Neural crest cell (in vitro differentiated cells): ENCODE measurements at regions not wholly inside any gene's neighbourhood (a gene's known extent, or its start where the extent isn't known, plus 50 kb on each side); places are given as distances from the start of the nearest gene placed in this dataset.

Experiments
- DNase-seq: peaks from one replicate; pipeline ENCODE4 v3.0.0; 2021; ENCODE audit warnings: low read depth, mixed read lengths, low spot score
- H3K27ac Mint-ChIP-seq: one replicate; pipeline ENCODE4 v1.8.0; 2021; ENCODE audit warnings: mild to moderate bottlenecking, mixed read lengths; ENCODE audit not compliant: unreplicated experiment
- H3K27me3 Mint-ChIP-seq: 2 replicates; pipeline ENCODE4 v1.8.0; 2021; ENCODE audit warnings: low read depth, mild to moderate bottlenecking, mixed read lengths
- H3K36me3 Mint-ChIP-seq: 2 replicates; pipeline ENCODE4 v1.8.0; 2021; ENCODE audit warnings: low read depth, mild to moderate bottlenecking, mixed read lengths
- H3K4me1 Mint-ChIP-seq: 2 replicates; pipeline ENCODE4 v1.8.0; 2021; ENCODE audit warnings: mixed read lengths
- H3K4me3 Mint-ChIP-seq: one replicate; pipeline ENCODE4 v1.8.0; 2021; ENCODE audit warnings: mild to moderate bottlenecking, mixed read lengths
- H3K9me3 Mint-ChIP-seq: 2 replicates; pipeline ENCODE4 v1.8.0; 2021; ENCODE audit warnings: mixed read lengths
- TF ChIP-seq, protein P1 (sequence below): fragments of 200-600 bp; sonication (generic); conservative IDR thresholded peaks from 2 replicates; pipeline ENCODE4 v1.5.0; 2021; ENCODE audit warnings: antibody characterized with exemption, mild to moderate bottlenecking

DNA sequence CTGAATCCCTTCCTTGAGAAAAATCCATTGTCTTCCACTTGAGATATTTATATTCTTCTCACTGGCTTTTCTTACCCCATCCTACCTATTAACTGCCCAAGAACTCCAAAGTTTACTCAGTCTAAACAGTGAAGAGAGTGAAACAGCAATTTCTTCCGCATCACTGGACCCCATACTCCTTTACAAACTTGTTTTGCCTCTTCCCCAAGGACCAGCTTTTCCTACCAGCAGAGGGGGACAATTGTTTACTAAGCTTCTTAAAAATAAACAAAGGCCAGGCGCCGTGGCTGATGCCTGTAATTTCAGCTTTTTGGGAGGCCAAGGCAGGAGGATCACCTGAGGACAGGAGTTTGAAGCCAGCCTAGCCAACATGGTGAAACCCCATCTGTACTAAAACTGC, 52.0 kb downstream of the LRATD1 start:
- Mint-ChIP-seq H3K4me3 (no peak overlapping the region), H3K27me3 (no peaks in the 10 kb centered on the region), H3K9me3 (peaks cover 2% of the 10 kb centered on the region), H3K4me1 (no peaks in the 10 kb centered on the region), H3K36me3 (no peaks in the 10 kb centered on the region), H3K27ac (no peak overlapping the region)
- TF ChIP-seq, protein P1, sequence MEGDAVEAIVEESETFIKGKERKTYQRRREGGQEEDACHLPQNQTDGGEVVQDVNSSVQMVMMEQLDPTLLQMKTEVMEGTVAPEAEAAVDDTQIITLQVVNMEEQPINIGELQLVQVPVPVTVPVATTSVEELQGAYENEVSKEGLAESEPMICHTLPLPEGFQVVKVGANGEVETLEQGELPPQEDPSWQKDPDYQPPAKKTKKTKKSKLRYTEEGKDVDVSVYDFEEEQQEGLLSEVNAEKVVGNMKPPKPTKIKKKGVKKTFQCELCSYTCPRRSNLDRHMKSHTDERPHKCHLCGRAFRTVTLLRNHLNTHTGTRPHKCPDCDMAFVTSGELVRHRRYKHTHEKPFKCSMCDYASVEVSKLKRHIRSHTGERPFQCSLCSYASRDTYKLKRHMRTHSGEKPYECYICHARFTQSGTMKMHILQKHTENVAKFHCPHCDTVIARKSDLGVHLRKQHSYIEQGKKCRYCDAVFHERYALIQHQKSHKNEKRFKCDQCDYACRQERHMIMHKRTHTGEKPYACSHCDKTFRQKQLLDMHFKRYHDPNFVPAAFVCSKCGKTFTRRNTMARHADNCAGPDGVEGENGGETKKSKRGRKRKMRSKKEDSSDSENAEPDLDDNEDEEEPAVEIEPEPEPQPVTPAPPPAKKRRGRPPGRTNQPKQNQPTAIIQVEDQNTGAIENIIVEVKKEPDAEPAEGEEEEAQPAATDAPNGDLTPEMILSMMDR = no peak
- no peak for DNase-seq

DNA sequence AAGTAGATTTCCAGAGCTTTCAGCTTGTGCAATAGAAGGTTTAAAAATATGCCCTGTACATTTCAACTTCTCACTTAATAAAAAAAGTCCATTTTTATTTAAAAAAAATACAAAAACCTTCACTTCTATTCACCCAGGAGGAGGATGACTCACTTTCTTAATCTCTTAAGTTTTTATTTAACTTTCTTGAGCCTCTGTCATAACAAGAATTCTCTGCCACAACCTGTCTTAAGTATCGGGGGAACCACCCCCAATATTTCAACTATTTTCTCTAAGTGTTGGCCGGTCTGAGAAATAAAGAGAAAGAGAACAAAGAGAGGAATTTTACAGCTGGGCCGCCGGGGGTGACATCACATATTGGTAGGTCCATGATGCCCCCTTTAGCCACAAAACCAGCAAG, 58.4 kb downstream of the LRATD1 start:
- TF ChIP-seq, protein P1 = no peak
- no peaks in the 10 kb centered on the region for H3K36me3 Mint-ChIP-seq
- no peaks in the 10 kb centered on the region for H3K4me1 Mint-ChIP-seq
- no peak overlapping the region for H3K27ac Mint-ChIP-seq
- no peaks in the 10 kb centered on the region for H3K27me3 Mint-ChIP-seq
- no peak overlapping the region for H3K4me3 Mint-ChIP-seq
- H3K9me3 Mint-ChIP-seq = peaks cover 7% of the 10 kb centered on the region
- no peak for DNase-seq

DNA sequence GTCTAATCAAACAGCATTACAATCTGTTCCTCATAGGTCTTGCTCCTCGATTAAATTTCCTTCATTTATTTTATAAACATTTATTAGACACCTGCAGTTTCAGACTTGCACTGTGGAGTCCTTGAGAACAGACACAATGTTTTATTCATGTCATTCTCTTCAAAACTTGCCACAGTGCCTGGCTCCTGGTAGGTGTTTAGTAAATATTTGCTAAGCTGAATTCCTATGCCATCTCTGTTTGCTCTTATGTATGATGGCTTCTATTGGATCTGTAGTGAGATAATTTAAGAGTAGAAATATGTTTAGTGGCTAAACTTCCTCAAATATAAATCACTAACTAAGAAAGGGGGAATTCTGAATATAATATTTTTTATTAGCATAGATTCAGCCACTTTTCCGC, 61.4 kb downstream of the LRATD1 start:
- Mint-ChIP-seq H3K9me3 (peaks cover 4% of the 10 kb centered on the region), H3K27me3 (no peaks in the 10 kb centered on the region), H3K4me3 (no peak overlapping the region), H3K4me1 (no peaks in the 10 kb centered on the region), H3K27ac (no peak overlapping the region), H3K36me3 (no peaks in the 10 kb centered on the region)
- DNase-seq = no peak
- TF ChIP-seq, protein P1 = no peak

DNA sequence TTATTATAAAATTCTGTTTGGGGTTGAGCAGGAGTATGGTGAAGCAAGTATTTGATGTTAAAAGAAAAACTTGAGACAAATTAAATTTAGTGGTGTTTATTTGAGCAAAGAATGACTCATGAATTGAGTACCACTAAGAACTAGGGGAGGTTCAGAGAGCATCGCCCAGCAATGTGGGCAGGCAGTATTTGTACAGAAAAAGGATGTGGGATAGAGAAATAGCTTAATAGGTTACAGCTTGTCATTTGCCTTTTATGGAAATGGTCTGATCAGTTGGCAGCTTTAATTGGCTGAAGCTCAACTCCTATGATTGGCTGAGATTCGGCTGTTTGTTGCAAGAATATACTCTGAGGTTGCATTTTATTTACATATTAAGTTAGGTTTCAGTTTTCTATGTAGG, 68.2 kb downstream of the LRATD1 start:
- no peak overlapping the region for H3K4me3 Mint-ChIP-seq
- H3K4me1 Mint-ChIP-seq = no peaks in the 10 kb centered on the region
- no peak overlapping the region for H3K27ac Mint-ChIP-seq
- TF ChIP-seq, protein P1 = no peak
- H3K36me3 Mint-ChIP-seq = no peaks in the 10 kb centered on the region
- H3K9me3 Mint-ChIP-seq = no peaks in the 10 kb centered on the region
- no peaks in the 10 kb centered on the region for H3K27me3 Mint-ChIP-seq
- no peak for DNase-seq

DNA sequence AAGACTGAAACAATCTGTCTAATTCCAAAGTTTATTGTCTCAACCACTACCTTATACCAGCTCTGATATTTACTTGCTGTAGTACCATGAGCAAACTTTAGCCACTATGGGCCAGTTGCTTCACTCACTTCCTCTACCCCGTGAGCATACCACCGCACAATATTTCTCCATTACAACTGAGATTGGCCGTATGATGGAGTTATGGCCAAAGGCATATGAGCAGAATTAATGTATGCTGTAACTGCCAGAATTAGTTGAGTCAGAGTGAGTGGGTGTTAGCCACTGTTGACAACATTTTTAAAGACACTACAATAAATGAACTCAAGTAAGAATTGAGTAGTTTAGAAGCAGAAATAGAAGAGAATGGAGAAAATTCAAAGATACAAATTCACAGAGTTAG, 69.7 kb downstream of the LRATD1 start:
- Mint-ChIP-seq H3K27ac (no peak overlapping the region), H3K9me3 (no peaks in the 10 kb centered on the region), H3K36me3 (no peaks in the 10 kb centered on the region), H3K4me3 (no peak overlapping the region), H3K4me1 (no peaks in the 10 kb centered on the region), H3K27me3 (no peaks in the 10 kb centered on the region)
- DNase-seq = no peak
- TF ChIP-seq, protein P1 = no peak

DNA sequence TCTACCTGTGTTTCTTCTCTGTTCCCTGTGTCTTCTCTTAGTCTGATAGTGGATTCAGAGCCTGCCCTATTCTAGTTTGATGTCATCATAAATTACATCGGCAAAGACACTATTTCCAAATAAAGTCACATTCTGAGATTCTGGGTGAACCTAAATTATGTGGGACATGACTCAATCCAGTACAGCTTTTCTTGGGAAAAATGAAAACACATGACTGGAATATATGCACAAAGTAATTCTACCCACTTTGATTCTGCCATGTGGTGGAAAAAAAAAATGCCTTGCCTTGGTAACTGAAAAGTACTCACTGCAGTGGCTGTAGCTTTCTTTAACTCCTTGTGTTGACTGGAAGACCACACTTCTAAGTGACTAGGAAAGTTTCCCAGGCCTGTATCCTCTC, 73.7 kb downstream of the LRATD1 start:
- Mint-ChIP-seq H3K36me3 (no peaks in the 10 kb centered on the region), H3K27me3 (no peaks in the 10 kb centered on the region), H3K9me3 (no peaks in the 10 kb centered on the region), H3K4me1 (no peaks in the 10 kb centered on the region), H3K4me3 (no peak overlapping the region), H3K27ac (no peak overlapping the region)
- TF ChIP-seq, protein P1 = no peak
- no peak for DNase-seq
